ENCODE measurements at regions not wholly inside any gene's neighbourhood (a gene's known extent, or its start where the extent isn't known, plus 50 kb on each side); places are given as distances from the start of the nearest gene placed in this dataset.
A peak's percentile ranks its signal among the peaks of the same experiment; 100 is the strongest.

DNA sequence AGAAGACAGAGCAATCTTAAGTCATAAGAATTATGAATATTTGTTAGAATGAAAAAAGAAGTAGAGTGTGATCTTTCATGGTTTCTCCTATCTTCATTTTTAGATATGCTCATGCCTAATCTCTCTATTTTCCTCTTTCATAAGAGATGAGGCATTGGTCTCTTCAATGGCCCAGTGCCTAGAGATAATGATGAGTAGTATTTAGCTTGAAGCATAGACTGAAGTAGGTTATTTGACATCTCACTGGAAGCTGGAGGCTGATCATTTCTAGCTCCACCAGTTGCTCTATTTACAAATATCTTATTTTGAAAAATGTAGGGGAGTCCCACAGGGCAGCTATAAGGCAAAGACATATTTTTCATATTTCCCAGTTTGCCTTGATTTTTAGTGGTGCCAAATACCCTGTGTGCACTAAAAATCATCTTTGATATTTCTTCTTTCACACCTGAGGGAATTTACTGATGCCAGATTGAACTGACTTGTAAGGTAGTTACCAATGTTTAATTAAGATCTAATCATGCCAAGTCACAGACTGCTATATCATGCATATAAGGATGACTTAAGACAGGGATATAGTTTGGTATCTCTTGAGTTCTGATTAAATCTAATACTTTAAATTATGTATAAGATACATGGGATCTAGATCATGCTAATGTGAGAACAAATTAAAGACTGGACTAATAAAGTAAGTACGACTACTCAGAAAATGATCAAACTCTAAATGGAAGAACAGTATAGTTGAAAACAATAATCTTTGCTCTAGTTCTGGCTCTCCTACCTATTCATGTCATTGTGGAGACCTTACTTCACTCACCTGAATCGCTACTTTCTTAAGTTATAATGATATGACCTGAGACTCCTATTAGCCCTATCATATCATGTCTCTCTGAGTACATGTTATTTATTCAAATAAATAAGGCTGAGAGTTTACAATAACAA lies 108.2 kb upstream of the IFNE start:
- Histone ChIP-seq H3K36me3 (ENCODE audit: insufficient read depth, low read length) (no peaks in the 10 kb centered on the region), H3K9me3 (ENCODE audit: low read length) (no peaks in the 10 kb centered on the region), H3K4me3 (ENCODE audit: low read length) (no peak overlapping the region), H3K27me3 (ENCODE audit: insufficient read depth, low read length, poor library complexity, severe bottlenecking) (no peaks in the 10 kb centered on the region), H3K27ac (ENCODE audit: low read depth, low read length) (no peak overlapping the region), H3K4me1 (ENCODE audit: insufficient read depth, low read length) (no peaks in the 10 kb centered on the region)
- Mint-ChIP-seq H3K27ac (no peak overlapping the region), H3K9me3 (no peaks in the 10 kb centered on the region), H3K4me3 (no peak overlapping the region), H3K36me3 (peaks cover 0 to 1% (median 0%) of the 10 kb centered on the region in 3 donors), H3K27me3 (peaks cover 3 to 4% of the 10 kb centered on the region in 2 donors), H3K4me1 (peaks cover 9 to 10% (median 10%) of the 10 kb centered on the region in 3 donors)
- CTCF ChIA-PET: no interaction called here
- POLR2A ChIA-PET: interaction anchor here (0.6 kb wide), 1 partner anchor 124 kb away, joined by 5 read pairs; no protein-coding TSS in a partner anchor
- DNase-seq: no peak

GRCh38 chr9:21591221-21592062 lies 109.3 kb upstream of the IFNE start:
- Histone ChIP-seq H3K36me3 (ENCODE audit: insufficient read depth, low read length) (no peaks in the 10 kb centered on the region), H3K9me3 (ENCODE audit: low read length) (no peaks in the 10 kb centered on the region), H3K27me3 (ENCODE audit: insufficient read depth, low read length, poor library complexity, severe bottlenecking) (no peaks in the 10 kb centered on the region), H3K27ac (ENCODE audit: low read depth, low read length) (no peak overlapping the region), H3K4me3 (ENCODE audit: low read length) (no peak overlapping the region), H3K4me1 (ENCODE audit: insufficient read depth, low read length) (no peaks in the 10 kb centered on the region)
- CTCF ChIA-PET: no interaction called here
- Mint-ChIP-seq H3K27me3 (peaks cover 3 to 13% of the 10 kb centered on the region in 2 donors), H3K4me1 (peaks cover 9 to 10% (median 10%) of the 10 kb centered on the region in 3 donors), H3K36me3 (peaks cover 0 to 1% (median 0%) of the 10 kb centered on the region in 3 donors), H3K27ac (peak overlapping the region in 3 of 8 donors; percentile 2 to 43 (median 39)), H3K4me3 (peak overlapping the region in 1 of 7 donors; percentile 1), H3K9me3 (no peaks in the 10 kb centered on the region)
- peak in 1 of 5 donors; percentile 53 for DNase-seq
- POLR2A ChIA-PET: no interaction called here

- CTCF ChIA-PET: no interaction called here
- H3K27ac ChIP-seq (ENCODE audit: low read depth, low read length): no peak overlapping the region
Observed at GRCh38 chr9:21592063-21592338, 109.9 kb upstream of the IFNE start.

GRCh38 chr9:21597284-21597683 lies 115.2 kb upstream of the IFNE start:
- POLR2A ChIA-PET: no interaction called here

More at GRCh38 chr9:21592063-21592338, 109.9 kb upstream of the IFNE start:
- peaks cover 9 to 10% (median 10%) of the 10 kb centered on the region in 3 donors for H3K4me1 Mint-ChIP-seq
- Histone ChIP-seq H3K27me3 (ENCODE audit: insufficient read depth, low read length, poor library complexity, severe bottlenecking) (no peaks in the 10 kb centered on the region), H3K4me3 (ENCODE audit: low read length) (no peak overlapping the region), H3K9me3 (ENCODE audit: low read length) (no peaks in the 10 kb centered on the region), H3K4me1 (ENCODE audit: insufficient read depth, low read length) (no peaks in the 10 kb centered on the region), H3K36me3 (ENCODE audit: insufficient read depth, low read length) (no peaks in the 10 kb centered on the region)
- H3K9me3 Mint-ChIP-seq: no peaks in the 10 kb centered on the region
- no peak for DNase-seq
- H3K27ac Mint-ChIP-seq: peak overlapping the region in 2 of 8 donors; percentile 1 to 39
- H3K27me3 Mint-ChIP-seq: peaks cover 3 to 13% of the 10 kb centered on the region in 2 donors
- POLR2A ChIA-PET: no interaction called here
- H3K36me3 Mint-ChIP-seq: peaks cover 0 to 1% (median 0%) of the 10 kb centered on the region in 3 donors
- peak overlapping the region in 1 of 7 donors; percentile 1 for H3K4me3 Mint-ChIP-seq

DNA sequence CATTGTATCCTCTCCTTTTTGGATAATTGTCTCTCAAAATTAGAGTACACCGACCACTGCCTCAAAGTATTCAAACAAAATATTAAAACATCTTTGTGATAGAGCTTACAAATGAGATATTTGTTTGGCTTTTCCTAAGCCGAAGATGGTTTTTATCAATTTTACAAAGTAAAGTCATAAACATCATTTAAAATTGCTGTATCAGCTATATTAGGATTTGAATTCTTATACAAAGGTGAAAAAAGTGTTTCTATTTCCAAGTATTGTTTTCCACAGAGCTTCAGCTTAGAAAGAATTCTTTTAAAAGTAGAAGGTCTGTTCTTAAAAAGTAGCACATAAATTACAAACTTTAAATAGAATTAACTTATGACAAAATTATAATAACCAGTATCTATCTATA lies 116.6 kb upstream of the IFNE start:
- Histone ChIP-seq H3K27me3 (ENCODE audit: insufficient read depth, low read length, poor library complexity, severe bottlenecking) (no peaks in the 10 kb centered on the region), H3K9me3 (ENCODE audit: low read length) (no peaks in the 10 kb centered on the region), H3K36me3 (ENCODE audit: insufficient read depth, low read length) (no peaks in the 10 kb centered on the region), H3K27ac (ENCODE audit: low read depth, low read length) (no peak overlapping the region), H3K4me3 (ENCODE audit: low read length) (no peak overlapping the region), H3K4me1 (ENCODE audit: insufficient read depth, low read length) (no peaks in the 10 kb centered on the region)
- Mint-ChIP-seq H3K36me3 (peaks cover 0 to 2% (median 0%) of the 10 kb centered on the region in 3 donors), H3K27ac (no peak overlapping the region), H3K9me3 (no peaks in the 10 kb centered on the region), H3K4me3 (no peak overlapping the region), H3K27me3 (peaks cover 9 to 44% of the 10 kb centered on the region in 2 donors), H3K4me1 (no peaks in the 10 kb centered on the region)
- ChIA-PET POLR2A (no interaction called here), CTCF (interaction anchor here (0.6 kb wide), 1 partner anchor 8 kb away, joined by 3 read pairs; no protein-coding TSS in a partner anchor)
- no peak for DNase-seq

More at GRCh38 chr9:21597284-21597683, 115.2 kb upstream of the IFNE start:
- CTCF ChIA-PET: no interaction called here
- Mint-ChIP-seq H3K36me3 (peaks cover 0 to 2% (median 0%) of the 10 kb centered on the region in 3 donors), H3K27ac (no peak overlapping the region), H3K27me3 (peaks cover 8 to 44% of the 10 kb centered on the region in 2 donors), H3K4me1 (no peaks in the 10 kb centered on the region), H3K4me3 (no peak overlapping the region), H3K9me3 (no peaks in the 10 kb centered on the region)
- H3K9me3 ChIP-seq (ENCODE audit: low read length): no peaks in the 10 kb centered on the region
- no peaks in the 10 kb centered on the region for H3K4me1 ChIP-seq (ENCODE audit: insufficient read depth, low read length)
- H3K36me3 ChIP-seq (ENCODE audit: insufficient read depth, low read length): no peaks in the 10 kb centered on the region
- H3K4me3 ChIP-seq (ENCODE audit: low read length): no peak overlapping the region
- no peaks in the 10 kb centered on the region for H3K27me3 ChIP-seq (ENCODE audit: insufficient read depth, low read length, poor library complexity, severe bottlenecking)
- no peak for DNase-seq
- no peak overlapping the region for H3K27ac ChIP-seq (ENCODE audit: low read depth, low read length)

- H3K9me3 Mint-ChIP-seq: no peaks in the 10 kb centered on the region
- no peaks in the 10 kb centered on the region for H3K9me3 ChIP-seq (ENCODE audit: low read length)
- H3K4me3 ChIP-seq (ENCODE audit: low read length): no peak overlapping the region
- no peak for DNase-seq
- no peak overlapping the region for H3K27ac Mint-ChIP-seq
- H3K36me3 ChIP-seq (ENCODE audit: insufficient read depth, low read length): no peaks in the 10 kb centered on the region
- no peaks in the 10 kb centered on the region for H3K27me3 ChIP-seq (ENCODE audit: insufficient read depth, low read length, poor library complexity, severe bottlenecking)
- peaks cover 0 to 2% (median 0%) of the 10 kb centered on the region in 3 donors for H3K36me3 Mint-ChIP-seq
- H3K4me3 Mint-ChIP-seq: no peak overlapping the region
- ChIA-PET CTCF (no interaction called here), POLR2A (no interaction called here)
- peaks cover 0 to 9% (median 0%) of the 10 kb centered on the region in 3 donors for H3K4me1 Mint-ChIP-seq
- H3K27me3 Mint-ChIP-seq: peaks cover 13 to 16% of the 10 kb centered on the region in 2 donors
- H3K4me1 ChIP-seq (ENCODE audit: insufficient read depth, low read length): no peaks in the 10 kb centered on the region
- H3K27ac ChIP-seq (ENCODE audit: low read depth, low read length): no peak overlapping the region
Observed at GRCh38 chr9:21605489-21605931, 123.4 kb upstream of the IFNE start.

- Mint-ChIP-seq H3K27me3 (peaks cover 5 to 6% of the 10 kb centered on the region in 2 donors), H3K4me1 (peaks cover 14 to 26% (median 17%) of the 10 kb centered on the region in 3 donors), H3K27ac (peak overlapping the region in 1 of 8 donors; percentile 12), H3K4me3 (no peak overlapping the region), H3K36me3 (no peaks in the 10 kb centered on the region), H3K9me3 (no peaks in the 10 kb centered on the region)
- no peaks in the 10 kb centered on the region for H3K36me3 ChIP-seq (ENCODE audit: insufficient read depth, low read length)
- DNase-seq: no peak
- H3K27ac ChIP-seq (ENCODE audit: low read depth, low read length): no peak overlapping the region
- POLR2A ChIA-PET: no interaction called here
- CTCF ChIA-PET: no interaction called here
- H3K4me3 ChIP-seq (ENCODE audit: low read length): no peak overlapping the region
- H3K9me3 ChIP-seq (ENCODE audit: low read length): no peaks in the 10 kb centered on the region
- H3K4me1 ChIP-seq (ENCODE audit: insufficient read depth, low read length): peaks cover 19% of the 10 kb centered on the region
- H3K27me3 ChIP-seq (ENCODE audit: insufficient read depth, low read length, poor library complexity, severe bottlenecking): no peaks in the 10 kb centered on the region
Observed at GRCh38 chr9:21607576-21607975, 125.5 kb upstream of the IFNE start.

- H3K4me3 Mint-ChIP-seq: no peak overlapping the region
- H3K9me3 ChIP-seq (ENCODE audit: low read length): no peaks in the 10 kb centered on the region
- no peak for DNase-seq
- H3K27ac ChIP-seq (ENCODE audit: low read depth, low read length): no peak overlapping the region
- H3K36me3 Mint-ChIP-seq: no peaks in the 10 kb centered on the region
- POLR2A ChIA-PET: no interaction called here
- H3K9me3 Mint-ChIP-seq: no peaks in the 10 kb centered on the region
- peaks cover 5 to 6% of the 10 kb centered on the region in 2 donors for H3K27me3 Mint-ChIP-seq
- peaks cover 25% of the 10 kb centered on the region for H3K4me1 ChIP-seq (ENCODE audit: insufficient read depth, low read length)
- H3K4me1 Mint-ChIP-seq: peaks cover 15 to 30% (median 17%) of the 10 kb centered on the region in 3 donors
- no peaks in the 10 kb centered on the region for H3K36me3 ChIP-seq (ENCODE audit: insufficient read depth, low read length)
- H3K27me3 ChIP-seq (ENCODE audit: insufficient read depth, low read length, poor library complexity, severe bottlenecking): no peaks in the 10 kb centered on the region
- H3K4me3 ChIP-seq (ENCODE audit: low read length): no peak overlapping the region
- CTCF ChIA-PET: no interaction called here
- H3K27ac Mint-ChIP-seq: no peak overlapping the region
Observed at GRCh38 chr9:21608200-21608599, 126.1 kb upstream of the IFNE start.

Measured in CD8-positive, alpha-beta memory T cell (primary cell).